Stimulated activated CD4-positive, alpha-beta T cell treated with anti-CD3 and anti-CD28 coated beads, Interleukin-1b, Interleukin-23, amount 100 ng/mL, for 4 hours (primary cell): ENCODE measurements at regions not wholly inside any gene's neighbourhood (a gene's known extent, or its start where the extent isn't known, plus 50 kb on each side); places are given as distances from the start of the nearest gene placed in this dataset.

Experiments used
- DNase-seq, 2 donors: peaks; one replicate each; pipeline ENCODE4 v3.0.0-alpha.2; 2020; ENCODE audit warnings: low read depth in 2 of 2

DNA sequence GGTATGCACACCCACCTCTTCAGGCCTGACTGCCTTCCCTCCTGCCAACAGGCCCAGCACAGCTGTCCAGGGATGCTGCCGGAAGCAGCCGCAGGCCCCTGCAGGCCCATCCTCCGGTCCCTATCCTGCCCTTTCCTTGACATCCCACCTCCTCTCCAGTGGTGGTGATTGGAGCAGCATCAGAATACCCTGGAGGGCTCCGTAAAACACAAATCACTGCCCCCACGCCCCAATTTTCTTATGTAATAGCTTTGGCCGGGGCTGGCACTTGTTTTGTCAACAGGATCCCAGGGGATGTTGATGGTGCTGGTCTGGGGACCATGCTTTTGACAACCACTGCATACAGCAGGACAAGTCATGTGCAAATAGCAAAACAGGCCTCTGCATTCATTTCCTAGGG, 274.5 kb downstream of the GADD45G start:
- DNase-seq = no peak

DNA sequence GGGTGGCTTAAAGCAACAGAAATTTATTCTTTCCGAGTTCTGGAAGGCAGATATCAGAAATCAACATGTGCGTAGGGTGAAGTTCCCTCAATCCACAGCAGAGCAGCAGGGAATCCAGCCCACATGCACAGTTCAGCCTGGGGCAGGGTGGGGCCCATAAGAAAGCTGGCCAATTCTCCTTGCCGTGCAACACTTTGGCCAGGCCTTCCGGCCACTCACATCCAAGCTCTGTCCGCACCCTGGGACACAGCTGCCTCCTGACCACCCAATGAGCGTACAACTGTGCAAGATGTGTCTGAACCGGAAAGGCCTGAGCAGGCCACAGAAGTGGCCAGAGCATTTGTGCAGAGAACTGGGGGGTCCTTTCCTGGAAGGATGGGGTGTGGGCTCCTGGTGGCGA, 274.9 kb downstream of the GADD45G start:
- DNase-seq = no peak

- no peak for DNase-seq
Observed at GRCh38 chr9:89880161-89880560, 275.3 kb downstream of the GADD45G start.

DNA sequence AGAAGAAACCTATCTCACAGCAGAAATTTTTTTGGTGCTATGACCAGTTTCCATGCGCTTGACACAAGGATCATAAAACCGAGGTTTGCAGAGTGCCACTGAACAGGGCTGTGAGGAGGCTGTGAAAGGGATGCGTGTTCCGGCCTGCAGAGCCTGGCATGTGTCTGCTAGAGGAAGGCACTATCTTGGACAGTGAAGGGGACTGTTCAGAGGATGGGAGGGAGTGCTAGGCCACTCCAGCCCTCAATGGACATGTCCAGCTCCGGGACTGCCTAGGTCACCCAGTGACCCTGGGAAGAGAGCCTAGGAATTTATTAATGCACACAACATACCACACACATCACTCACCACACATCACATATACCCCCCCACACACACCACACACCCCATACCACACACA, 275.9 kb downstream of the GADD45G start:
- DNase-seq = no peak

- no peak for DNase-seq
Observed at GRCh38 chr9:89881431-89881830, 276.6 kb downstream of the GADD45G start.

- no peak for DNase-seq
Observed at GRCh38 chr9:89882930-89883361, 278.1 kb downstream of the GADD45G start.

DNA sequence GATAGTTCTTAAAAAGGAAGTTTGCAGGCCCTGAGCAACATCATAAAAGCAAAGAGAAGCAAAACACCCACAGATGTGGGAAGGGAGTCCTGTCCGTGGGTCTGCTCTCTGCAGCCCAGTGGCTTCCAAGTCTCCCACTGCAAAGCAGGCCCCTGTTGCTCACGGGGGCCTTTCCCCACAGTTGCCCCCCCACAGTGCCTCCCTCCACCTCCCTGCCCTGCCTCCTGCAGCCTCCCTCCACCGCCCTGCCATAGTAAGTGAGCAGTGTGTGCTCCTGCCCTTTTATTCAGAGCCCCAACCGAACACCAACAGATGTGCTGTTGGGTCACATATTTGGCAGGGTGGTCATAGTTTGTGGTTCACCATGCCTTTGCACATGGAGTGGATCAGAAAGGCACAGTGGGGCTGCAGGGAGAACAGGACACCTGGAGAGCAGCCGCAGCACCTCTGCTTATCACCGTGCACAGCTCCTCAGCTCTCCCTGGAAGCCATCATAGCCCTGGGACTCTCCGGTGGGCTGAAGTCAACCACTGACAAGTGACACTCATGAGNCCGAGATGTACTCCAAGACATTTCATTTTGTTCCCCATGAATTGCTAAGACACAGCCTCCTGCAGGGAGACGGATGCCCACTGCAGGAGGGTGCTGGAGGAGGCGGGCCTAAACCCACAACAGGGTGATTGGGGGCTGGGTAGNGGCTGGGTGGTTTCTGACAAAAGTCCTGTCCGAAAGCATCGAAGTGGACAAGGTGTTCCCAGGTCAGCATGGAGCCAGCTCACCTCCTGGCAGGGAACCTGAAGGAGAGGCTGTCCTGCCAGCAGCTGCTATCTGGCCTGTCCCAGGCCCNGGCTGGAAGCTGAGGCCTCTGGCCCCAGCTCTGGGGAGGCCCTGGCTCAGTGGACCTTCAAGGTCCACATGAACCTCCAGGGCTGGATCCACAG, 278.9 kb downstream of the GADD45G start:
- DNase-seq = no peak

DNA sequence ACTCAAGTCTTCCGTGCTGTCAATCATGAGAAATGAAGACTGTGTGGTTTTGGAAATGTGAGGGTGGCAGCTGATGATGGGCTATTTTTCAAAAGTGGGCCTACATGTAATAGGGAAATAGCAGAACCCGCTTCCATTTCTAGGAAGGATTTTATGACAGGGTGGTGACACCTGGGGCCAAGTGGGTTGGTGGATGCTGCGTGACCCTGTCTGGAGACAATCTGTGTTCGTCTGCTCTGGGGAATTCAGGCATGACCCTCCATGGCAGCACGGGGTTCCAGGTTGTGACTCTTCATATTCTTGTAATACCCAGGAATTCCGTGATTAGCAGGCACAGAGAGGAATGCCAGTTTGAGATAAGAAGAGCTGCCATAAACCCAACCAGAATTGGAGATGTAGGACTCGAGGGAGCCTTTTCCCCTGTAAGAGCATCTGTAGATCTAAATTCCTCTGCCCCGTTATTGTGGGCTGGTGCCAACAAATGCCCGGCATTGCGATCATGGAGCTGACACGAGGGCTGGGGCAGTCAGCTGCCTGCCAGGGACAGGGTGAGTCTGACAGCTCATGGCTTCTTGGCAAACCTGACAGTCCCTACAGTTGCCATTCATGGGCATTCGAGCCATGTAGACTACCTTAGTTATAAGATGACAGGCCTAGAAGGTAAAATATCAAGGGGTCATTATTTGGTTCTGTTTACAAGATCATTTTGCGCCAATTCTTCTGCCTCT, 279.7 kb downstream of the GADD45G start:
- no peak for DNase-seq

DNA sequence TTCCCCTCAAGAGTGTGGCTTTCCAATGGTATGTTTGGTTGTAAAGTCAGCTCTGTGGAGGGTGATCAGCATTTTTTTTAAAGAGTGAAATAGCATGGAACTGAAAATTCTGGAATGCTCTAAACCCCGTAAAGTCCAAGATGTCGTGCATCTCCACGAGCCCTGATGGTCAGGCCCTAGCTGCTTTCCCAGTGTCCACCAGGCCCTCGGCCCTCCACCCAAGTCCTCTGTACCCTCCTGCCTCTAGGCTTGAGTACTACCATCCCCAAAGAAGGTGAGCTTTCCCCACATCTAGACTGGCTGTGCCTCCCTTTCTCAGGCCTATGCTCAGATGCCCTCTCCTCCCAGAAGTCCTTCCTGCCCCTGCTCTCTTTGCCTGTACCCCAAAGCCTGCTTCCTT, 280.3 kb downstream of the GADD45G start:
- DNase-seq = no peak

GRCh38 chr9:89886281-89886700, 281.5 kb downstream of the GADD45G start:
- DNase-seq = no peak

- no peak for DNase-seq
Observed at GRCh38 chr9:89887286-89887685, 282.5 kb downstream of the GADD45G start.

DNA sequence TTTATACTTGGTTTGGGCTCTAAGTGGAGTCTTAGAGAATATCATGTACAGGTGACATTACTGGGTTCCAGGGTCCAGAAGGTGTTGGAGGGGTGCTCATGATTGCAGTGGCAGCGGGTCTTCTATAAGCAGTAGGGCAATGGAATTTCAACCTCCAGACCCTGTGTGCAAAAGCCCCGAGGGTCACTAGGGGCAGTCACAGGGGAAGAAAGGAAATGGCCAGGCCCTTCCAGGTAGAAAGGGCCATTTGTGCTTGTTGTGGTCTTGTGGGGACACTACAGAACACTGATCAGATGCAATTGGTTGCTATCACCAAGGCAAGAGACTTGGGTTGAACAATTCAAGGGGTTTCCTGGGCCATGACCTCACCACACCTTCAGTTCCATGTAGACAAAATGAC, 283.4 kb downstream of the GADD45G start:
- no peak for DNase-seq

DNA sequence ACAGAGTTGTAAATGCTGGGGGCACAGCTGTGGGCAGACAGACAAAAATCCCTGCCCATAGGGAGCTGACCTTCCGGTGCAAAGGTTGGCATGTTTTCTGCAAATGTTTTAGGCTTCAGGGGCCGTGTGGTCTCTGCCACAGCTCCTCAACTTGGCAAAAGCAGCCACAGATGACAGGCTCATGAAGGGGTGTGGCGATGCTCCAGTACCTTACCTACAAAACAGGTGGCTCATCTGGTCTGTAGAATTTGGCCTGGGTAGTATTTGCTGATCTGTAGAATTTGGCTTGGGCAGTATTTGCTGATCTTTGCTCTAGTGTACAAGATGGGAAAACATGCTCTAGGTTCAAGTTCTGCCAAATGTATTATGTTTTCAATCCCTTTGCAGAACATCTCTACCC, 283.9 kb downstream of the GADD45G start:
- DNase-seq = no peak

DNA sequence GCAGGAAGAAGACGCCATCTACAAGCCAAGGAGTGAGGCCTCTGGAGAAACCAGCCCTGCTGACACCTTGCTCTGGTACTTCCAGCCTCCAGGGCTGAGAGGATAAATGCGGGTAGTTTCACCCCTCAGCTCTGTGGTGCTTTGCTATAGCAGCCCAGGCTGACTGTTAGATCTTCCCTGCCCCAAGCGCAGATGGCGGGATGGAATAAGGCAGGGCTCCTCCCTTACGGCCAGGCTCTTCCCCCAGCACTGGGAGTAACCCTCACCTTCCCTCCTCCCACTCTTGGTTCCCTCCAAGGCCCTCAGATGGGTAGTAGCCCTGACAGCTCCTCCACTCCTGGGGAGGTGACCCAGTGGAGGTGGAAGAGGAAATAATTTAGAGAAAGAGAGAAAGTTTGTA, 285.1 kb downstream of the GADD45G start:
- no peak for DNase-seq

DNA sequence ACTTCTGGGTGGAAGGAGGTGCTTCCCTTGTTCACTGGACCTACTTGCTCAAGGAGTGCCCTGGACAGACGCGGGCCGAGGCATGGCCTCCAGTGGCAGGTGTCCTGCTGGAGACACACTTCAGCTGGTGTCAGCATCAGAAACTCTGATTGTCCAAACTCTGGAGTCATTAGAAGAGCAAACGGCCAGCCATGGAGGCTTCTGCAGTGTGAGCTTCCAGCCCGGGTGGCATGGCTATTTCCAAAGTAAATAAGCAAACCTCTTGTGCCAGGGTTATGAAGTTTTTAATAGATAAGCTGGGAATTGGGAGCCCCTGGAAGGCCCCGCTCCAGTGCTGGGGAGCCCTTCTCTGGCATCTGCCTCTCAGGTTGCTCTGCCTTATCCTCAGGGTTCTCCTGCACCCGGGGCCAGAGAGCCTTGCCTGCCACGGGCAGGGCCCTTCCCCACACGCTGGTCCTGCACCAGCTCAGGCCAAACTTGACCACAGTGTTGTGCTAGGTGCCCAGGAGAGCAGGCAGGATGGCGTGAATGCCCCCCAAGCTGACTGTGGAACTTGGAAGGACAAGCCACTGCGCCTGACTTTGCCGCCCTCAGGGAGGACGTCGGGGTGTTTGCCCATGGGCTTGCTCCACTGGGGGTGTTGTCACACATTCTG, 285.6 kb downstream of the GADD45G start:
- no peak for DNase-seq

- no peak for DNase-seq
Observed at GRCh38 chr9:89891221-89891590, 286.4 kb downstream of the GADD45G start.

DNA sequence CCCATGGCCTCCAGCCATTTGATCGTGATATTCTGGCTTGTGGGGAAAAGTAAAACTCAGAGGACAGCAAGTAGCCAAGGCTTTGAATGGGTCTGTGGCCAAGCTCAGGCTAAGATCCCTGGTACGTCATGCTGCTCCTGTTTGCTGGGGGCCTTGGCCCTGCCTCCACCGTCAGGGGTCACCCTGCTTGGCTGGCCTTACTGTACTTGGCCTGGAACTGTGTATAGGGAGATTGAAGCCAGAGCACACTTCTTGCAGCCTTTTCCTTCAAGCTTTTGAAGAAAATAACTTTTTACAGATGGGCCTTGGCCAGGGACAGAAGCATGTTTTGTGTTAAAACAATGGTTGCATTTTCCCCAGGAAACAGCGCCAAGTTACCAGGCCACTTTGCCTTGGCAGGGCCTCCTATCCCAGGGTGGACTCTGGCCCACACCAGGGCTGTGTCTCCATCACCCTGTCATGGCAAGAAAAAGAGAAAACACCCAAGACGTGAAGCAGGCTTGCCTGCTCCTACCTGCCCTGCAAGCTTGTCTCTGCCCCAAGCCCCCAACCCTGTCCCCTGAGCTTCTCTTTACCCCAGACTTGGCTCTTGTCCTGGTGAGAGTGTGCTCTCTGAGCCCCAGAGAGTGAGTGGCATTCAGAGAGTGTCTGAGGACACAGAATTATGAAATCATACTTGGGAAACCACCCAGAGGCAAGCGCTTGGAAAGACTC, 286.9 kb downstream of the GADD45G start:
- DNase-seq = no peak

GRCh38 chr9:89892920-89893319, 288.1 kb downstream of the GADD45G start:
- DNase-seq = no peak

DNA sequence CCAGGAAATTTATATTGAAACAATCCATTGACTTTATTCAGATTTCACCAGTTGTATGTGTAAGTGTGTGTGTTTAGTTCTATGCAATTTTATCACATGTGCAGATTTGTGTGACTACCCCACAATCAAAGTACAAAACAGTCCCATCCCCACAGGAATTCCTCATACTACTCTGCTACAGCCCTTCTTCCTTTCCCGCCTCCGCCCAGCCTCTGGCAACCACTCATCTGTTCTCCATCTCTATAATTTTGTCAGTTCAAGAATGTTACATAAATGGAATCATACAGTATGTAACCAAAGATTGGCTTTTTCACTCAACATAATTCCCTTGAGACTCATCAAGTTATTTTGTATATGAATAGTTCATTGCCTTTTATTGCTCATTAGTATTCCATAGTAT, 289.1 kb downstream of the GADD45G start:
- DNase-seq = no peak

GRCh38 chr9:89896806-89897340, 292.1 kb downstream of the GADD45G start:
- no peak for DNase-seq

DNA sequence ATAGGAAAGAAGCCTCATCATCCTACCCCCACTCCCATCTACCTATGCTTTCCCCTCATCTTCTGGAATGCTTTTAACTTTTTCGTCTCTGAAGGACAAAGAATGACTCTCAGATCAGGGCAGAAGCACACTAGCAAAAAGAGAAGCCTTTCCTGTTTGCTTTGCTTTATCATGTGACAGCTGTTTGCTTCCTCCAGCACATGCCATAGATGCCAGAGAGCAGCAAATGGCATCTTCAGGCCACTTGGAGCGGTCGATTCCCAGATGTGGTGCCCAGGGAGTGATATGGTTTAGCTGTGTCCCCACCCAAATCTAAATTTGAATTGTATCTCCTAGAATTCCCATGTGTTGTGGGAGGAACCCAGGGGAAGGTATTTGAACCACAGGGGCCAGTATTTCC, 294.8 kb downstream of the GADD45G start:
- DNase-seq = no peak

- no peak for DNase-seq
Observed at GRCh38 chr9:89901920-89902319, 297.1 kb downstream of the GADD45G start.
